Esophagus muscularis mucosa (tissue), 3 donors: ENCODE measurements at regions not wholly inside any gene's neighbourhood (a gene's known extent, or its start where the extent isn't known, plus 50 kb on each side); places are given as distances from the start of the nearest gene placed in this dataset.
"Not testable (repeated sequence)": the region's sequence is repeated elsewhere in the genome, so short reads cannot be mapped to it uniquely, and the experiment has no call there.

Source experiments
- POLR2A ChIP-seq: fragments of 450-650 bp; IDR thresholded peaks from one replicate; pipeline ENCODE4 v1.6.1; 2017; ENCODE audit warnings: antibody characterized with exemption, moderate library complexity, mild to moderate bottlenecking, low read depth
- POLR2AphosphoS5 ChIP-seq, 2 donors: sonication (generic); formaldehyde crosslinking; IDR thresholded peaks; one replicate each; pipeline ENCODE4 v1.6.1; 2017; ENCODE audit warnings: antibody characterized with exemption in 2 of 2
- TF ChIP-seq, protein P1 (sequence below), 3 experiments: fragments of 200-600 bp in 2 of 3; fragments of 450-650 bp in 1 of 3; sonication (generic) in 2 of 3; IDR thresholded peaks; one replicate each; pipeline ENCODE4 v1.5.1; 2017 to 2019; ENCODE audit warnings: antibody characterized with exemption in 3 of 3, mild to moderate bottlenecking in 2 of 3, moderate library complexity in 1 of 3

DNA sequence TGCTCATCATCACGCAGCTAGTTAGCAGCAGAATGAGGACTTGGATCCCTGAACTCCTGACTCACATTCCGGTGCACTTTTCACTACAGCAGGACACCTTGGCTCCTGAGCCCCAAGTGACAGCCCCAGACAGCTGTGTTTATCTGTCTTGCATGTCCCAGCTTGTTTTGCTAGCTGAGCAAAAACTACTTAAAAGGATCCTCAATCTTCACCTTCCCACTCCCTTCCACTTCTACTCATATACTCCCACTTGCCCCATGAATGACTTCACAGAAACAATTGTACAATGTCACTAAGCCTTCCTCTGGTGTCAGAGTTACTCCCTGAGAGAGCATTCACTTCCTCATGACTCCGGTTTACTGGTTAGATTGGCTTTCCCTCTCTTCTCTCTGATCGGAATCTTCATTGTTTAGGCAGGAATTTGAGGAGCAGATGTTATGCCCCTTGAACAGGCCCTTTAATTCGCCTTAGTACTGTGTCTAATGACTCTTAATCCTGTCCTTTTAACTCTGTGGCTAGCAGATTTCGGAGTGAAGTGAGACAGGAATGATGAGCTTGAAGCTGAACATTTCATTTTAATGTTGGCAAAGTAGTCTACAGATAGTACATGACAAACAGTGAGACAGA is 587.2 kb upstream of the CHD1 start:
- TF ChIP-seq, protein P1, sequence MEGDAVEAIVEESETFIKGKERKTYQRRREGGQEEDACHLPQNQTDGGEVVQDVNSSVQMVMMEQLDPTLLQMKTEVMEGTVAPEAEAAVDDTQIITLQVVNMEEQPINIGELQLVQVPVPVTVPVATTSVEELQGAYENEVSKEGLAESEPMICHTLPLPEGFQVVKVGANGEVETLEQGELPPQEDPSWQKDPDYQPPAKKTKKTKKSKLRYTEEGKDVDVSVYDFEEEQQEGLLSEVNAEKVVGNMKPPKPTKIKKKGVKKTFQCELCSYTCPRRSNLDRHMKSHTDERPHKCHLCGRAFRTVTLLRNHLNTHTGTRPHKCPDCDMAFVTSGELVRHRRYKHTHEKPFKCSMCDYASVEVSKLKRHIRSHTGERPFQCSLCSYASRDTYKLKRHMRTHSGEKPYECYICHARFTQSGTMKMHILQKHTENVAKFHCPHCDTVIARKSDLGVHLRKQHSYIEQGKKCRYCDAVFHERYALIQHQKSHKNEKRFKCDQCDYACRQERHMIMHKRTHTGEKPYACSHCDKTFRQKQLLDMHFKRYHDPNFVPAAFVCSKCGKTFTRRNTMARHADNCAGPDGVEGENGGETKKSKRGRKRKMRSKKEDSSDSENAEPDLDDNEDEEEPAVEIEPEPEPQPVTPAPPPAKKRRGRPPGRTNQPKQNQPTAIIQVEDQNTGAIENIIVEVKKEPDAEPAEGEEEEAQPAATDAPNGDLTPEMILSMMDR (IDR thresholded peaks at IDR 0.05) = not testable (repeated sequence)
- TF ChIP-seq POLR2A; POLR2AphosphoS5 (IDR thresholded peaks at IDR 0.05): not testable (repeated sequence)
